GM12865 (cell line): ENCODE measurements at regions not wholly inside any gene's neighbourhood (a gene's known extent, or its start where the extent isn't known, plus 50 kb on each side); places are given as distances from the start of the nearest gene placed in this dataset.

Source experiments
- DNase-seq: peaks from one replicate; pipeline ENCODE4 v3.0.0; 2010; ENCODE audit warnings: low read depth
- H3K4me3 ChIP-seq: 2 replicates; pipeline ENCODE4 v1.5.1; 2011; ENCODE audit warnings: mild to moderate bottlenecking, low read depth, low read length, control low read depth
- TF ChIP-seq, protein P1 (sequence below): IDR thresholded peaks from 2 replicates; pipeline ENCODE4 v1.5.1; 2011; ENCODE audit warnings: low read length, control low read depth, low read depth, inconsistent platforms; ENCODE audit not compliant: insufficient read depth; ENCODE audit errors: missing control alignments

DNA sequence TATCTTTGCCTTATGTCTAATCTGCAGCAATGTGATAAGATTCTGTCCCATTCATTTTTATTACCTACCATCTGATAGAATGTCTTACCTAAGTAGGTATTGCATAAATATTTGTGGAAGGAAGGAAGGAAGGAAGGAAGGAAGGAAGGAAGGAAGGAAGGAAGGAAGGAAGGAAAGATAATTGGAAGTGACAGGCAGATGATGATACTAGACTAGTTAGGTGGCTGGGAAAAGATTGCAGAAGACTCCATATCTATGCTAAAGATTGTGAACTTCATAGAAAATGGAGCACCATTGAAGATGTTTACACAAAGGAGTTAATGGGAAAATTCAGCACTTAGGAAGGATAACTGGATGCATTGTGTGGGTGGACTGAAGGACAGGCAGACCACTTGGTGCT is 909.0 kb downstream of the EPHA4 start:
- TF ChIP-seq, protein P1, sequence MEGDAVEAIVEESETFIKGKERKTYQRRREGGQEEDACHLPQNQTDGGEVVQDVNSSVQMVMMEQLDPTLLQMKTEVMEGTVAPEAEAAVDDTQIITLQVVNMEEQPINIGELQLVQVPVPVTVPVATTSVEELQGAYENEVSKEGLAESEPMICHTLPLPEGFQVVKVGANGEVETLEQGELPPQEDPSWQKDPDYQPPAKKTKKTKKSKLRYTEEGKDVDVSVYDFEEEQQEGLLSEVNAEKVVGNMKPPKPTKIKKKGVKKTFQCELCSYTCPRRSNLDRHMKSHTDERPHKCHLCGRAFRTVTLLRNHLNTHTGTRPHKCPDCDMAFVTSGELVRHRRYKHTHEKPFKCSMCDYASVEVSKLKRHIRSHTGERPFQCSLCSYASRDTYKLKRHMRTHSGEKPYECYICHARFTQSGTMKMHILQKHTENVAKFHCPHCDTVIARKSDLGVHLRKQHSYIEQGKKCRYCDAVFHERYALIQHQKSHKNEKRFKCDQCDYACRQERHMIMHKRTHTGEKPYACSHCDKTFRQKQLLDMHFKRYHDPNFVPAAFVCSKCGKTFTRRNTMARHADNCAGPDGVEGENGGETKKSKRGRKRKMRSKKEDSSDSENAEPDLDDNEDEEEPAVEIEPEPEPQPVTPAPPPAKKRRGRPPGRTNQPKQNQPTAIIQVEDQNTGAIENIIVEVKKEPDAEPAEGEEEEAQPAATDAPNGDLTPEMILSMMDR: no peak
- no peak for DNase-seq
- no peak overlapping the region for H3K4me3 ChIP-seq

DNA sequence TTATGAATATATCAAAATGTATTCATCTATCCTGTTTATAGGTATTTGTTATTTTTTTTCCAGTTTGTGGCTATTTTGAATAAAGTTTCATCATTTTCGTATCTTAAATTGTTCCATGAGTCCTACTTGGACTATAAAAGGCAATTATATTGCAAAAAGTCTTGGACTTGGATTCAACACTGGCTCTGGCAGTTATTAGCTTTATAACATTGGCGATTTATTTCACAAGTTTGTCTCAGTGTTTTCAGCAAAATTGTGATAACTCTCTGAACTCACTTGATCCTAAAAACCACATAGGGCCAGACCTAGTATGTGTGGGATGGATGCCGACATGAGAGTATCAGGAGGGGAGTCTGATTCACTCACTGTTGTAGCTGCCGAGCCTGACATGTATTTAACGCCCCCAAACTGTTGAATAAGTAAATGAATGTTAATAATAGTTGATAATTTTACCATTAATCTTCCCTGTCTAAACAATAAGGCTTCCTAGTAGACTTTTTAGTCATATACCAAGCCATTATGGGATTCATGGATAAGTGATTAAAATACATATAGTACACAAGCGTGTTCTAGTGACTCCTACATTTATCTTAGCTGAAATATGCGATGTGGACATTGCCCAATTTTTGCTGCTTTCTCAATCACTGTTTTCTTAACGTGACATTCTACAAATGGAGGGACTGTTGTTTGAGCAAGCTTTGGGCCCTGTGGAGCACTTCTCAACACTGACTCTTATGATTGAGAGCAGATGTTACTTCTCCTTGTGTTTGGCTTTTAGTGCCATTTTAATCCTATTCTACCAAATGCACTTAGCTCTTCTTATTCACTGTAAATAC is 907.6 kb downstream of the EPHA4 start:
- H3K4me3 ChIP-seq: no peak overlapping the region
- TF ChIP-seq, protein P1: no peak
- no peak for DNase-seq

DNA sequence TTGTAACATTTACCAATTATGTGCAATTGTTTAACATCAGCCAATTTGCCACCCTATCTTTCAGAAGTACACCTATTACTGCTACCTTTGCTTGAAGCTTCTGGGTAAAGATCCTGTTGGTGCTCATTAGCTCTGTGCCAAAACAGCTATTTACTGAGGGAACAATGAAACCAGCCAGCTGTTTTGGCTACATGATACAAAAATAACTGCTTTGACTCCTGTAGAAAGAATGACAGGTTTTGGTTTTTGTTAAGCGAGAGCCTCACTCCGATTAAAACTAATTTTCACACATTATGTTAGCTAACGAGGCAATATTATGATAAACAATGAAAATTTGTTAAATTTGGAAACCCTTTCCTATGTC is 907.0 kb downstream of the EPHA4 start:
- no peak for DNase-seq
- no peak overlapping the region for H3K4me3 ChIP-seq
- TF ChIP-seq, protein P1: no peak

DNA sequence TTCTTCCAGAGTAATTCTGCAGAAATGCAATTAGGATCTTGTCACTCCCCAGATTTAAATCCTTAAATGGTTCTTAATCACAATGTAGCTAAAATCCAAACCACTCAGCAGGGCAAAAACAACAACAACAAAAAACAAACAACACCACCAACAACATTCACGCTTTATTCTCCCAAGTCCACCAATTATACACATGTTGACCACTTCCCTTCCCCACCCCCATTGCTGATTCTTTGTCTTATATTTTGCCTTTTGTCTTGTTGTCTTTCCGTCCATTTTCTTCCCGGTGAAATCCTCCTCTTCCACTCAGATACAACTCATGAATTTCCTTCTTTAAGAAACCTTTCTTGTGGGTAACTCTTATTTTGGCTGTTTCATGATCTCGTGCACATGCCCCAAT is 902.8 kb downstream of the EPHA4 start:
- DNase-seq: no peak
- H3K4me3 ChIP-seq: no peak overlapping the region
- TF ChIP-seq, protein P1: no peak

DNA sequence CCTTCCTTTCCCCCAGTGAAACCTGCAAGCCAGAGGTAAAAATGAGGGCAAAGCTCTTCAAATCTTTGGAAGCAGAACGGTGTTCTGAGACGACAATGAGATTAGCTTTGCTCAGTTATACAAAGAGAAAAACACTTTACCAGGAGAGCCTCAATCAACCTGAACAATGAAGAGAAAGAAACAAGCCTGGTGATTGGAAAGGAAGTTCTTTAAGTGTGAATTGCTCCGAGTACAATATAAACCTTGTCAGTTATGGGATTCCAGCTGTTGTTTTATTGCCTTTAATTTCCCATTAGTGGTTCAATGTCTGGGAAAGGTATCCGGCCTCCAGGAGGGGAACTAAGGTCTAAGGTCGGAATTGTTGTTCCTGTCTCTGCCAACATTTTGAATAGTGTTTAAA is 901.6 kb downstream of the EPHA4 start:
- no peak for DNase-seq
- TF ChIP-seq, protein P1: no peak
- no peak overlapping the region for H3K4me3 ChIP-seq

DNA sequence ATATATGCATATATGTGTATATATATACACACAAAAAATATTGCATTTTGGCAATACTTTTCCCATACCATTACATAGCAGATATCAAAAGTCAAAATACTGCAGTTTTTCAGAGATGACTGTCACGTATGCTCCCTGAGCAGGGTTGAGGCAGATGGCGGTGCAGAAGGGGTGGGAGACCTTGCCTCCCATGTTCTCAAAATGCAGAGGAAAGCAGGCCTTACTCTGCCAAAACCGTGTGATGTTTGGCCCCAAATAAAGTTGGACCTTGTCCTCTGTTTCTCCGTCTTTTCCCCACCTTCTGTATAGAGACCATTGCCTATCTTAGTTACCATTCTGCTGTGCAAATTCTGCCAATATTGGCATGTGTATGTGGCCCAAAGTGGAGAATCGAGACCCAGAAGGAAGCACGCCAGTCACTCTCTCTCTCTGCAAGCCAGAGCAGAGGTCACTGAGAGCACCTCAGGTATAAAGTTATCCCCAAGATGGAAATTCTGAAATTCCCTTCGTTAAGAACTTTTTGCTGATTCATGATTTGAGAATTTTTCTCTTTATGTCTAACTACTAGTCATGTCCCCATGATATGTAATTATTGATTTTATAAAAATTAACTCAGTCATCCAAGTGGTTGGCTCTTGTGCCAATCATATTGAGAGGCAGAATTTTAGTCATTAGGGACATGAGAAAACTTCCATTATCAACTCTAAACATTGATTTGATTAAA is 898.8 kb downstream of the EPHA4 start:
- TF ChIP-seq, protein P1: no peak
- no peak overlapping the region for H3K4me3 ChIP-seq
- DNase-seq: no peak
